H1 (cell line): ENCODE measurements at regions not wholly inside any gene's neighbourhood (a gene's known extent, or its start where the extent isn't known, plus 50 kb on each side); places are given as distances from the start of the nearest gene placed in this dataset.

Source experiments
- CTCF ChIA-PET: fragments of 300-600 bp; sonication (Branson Sonifier 250); formaldehyde crosslinking; loops from one replicate; lab custom pipeline; 2021; ENCODE audit not compliant: partially characterized antibody; lab: Charles Lee
- POLR2A ChIA-PET: fragments of 300-600 bp; sonication (Branson Sonifier 250); formaldehyde crosslinking; loops from one replicate; lab custom pipeline; 2021; ENCODE audit warnings: inconsistent platforms; ENCODE audit not compliant: partially characterized antibody; lab: Charles Lee
- DNase-seq, 2 experiments: peaks; one replicate each; pipeline versions ENCODE4 v3.0.0 to v3.0.0-alpha.2; 2010 to 2022; ENCODE audit warnings: low spot score in 2 of 2, low read depth in 1 of 2, mixed read lengths in 1 of 2
- FAIRE-seq: peaks from 2 replicates; lab custom pipeline; 2011; peaks lifted over from hg19 to GRCh38; lab: Jason Lieb, UNC
- H2AFZ ChIP-seq: 2 replicates; pipeline ENCODE4 v1.8.1; 2012; ENCODE audit warnings: low read length, inconsistent platforms
- H2AK5ac ChIP-seq: 2 replicates; pipeline ENCODE4 v1.6.1; 2013; ENCODE audit warnings: low read depth, low read length
- H2BK120ac ChIP-seq: replicated peaks from 2 replicates; pipeline ENCODE3; 2013; ENCODE audit warnings: low read depth, low read length, inconsistent platforms
- H2BK12ac ChIP-seq: 2 replicates; pipeline ENCODE4 v1.6.1; 2013; ENCODE audit warnings: low read depth, low read length
- H2BK15ac ChIP-seq: 2 replicates; pipeline ENCODE4 v1.6.1; 2013; ENCODE audit warnings: low read length
- H2BK20ac ChIP-seq: 2 replicates; pipeline ENCODE4 v1.6.1; 2013; ENCODE audit warnings: low read length
- H2BK5ac ChIP-seq: 2 replicates; pipeline ENCODE4 v1.6.1; 2013; ENCODE audit warnings: low read depth, low read length
- H3K14ac ChIP-seq: 2 replicates; pipeline ENCODE4 v1.6.1; 2013; ENCODE audit warnings: inconsistent platforms; ENCODE audit not compliant: insufficient read length
- H3K18ac ChIP-seq: 2 replicates; pipeline ENCODE4 v1.6.1; 2013; ENCODE audit warnings: low read length; ENCODE audit errors: extremely low read depth
- H3K23ac ChIP-seq: 2 replicates; pipeline ENCODE4 v1.6.1; 2013; ENCODE audit warnings: inconsistent platforms; ENCODE audit not compliant: insufficient read length
- H3K23me2 ChIP-seq: 2 replicates; pipeline ENCODE4 v1.6.1; 2013; ENCODE audit warnings: low read depth, low read length
- H3K27ac ChIP-seq: 2 replicates; pipeline ENCODE4 v1.6.1; 2011; ENCODE audit warnings: low read depth, low read length, inconsistent platforms
- H3K27me3 ChIP-seq, 4 experiments: replicated peaks in 1 of 4; 1 replicate in 1 of 4; 2 replicates in 3 of 4; pipeline versions ENCODE4 v1.6.1 to v1.8.1; 2011 to 2013; ENCODE audit warnings: low read length in 3 of 4, mild to moderate bottlenecking in 3 of 4, inconsistent platforms in 2 of 4, mixed read lengths in 2 of 4, moderate library complexity in 1 of 4; ENCODE audit not compliant: control insufficient read depth in 3 of 4, insufficient read depth in 3 of 4; ENCODE audit errors: extremely low read depth in 1 of 4
- H3K36me3 ChIP-seq, 4 experiments: 2 replicates each; pipeline versions ENCODE4 v1.6.1 to v1.8.1; 2011 to 2013; ENCODE audit warnings: mild to moderate bottlenecking in 4 of 4, low read length in 3 of 4, moderate library complexity in 2 of 4, control low read depth in 1 of 4, inconsistent platforms in 1 of 4; ENCODE audit not compliant: insufficient read depth in 4 of 4, control insufficient read depth in 2 of 4
- H3K4ac ChIP-seq: replicated peaks from 2 replicates; pipeline ENCODE3; 2013; ENCODE audit warnings: low read length, low read depth, mixed read lengths, inconsistent platforms; ENCODE audit not compliant: insufficient read length
- H3K4me1 ChIP-seq, 4 experiments: replicated peaks in 1 of 4; 1 replicate in 1 of 4; 2 replicates in 3 of 4; pipeline versions ENCODE4 v1.6.1 to v1.8.1; 2011 to 2013; ENCODE audit warnings: low read length in 3 of 4, inconsistent platforms in 2 of 4, mixed read lengths in 1 of 4; ENCODE audit not compliant: insufficient read depth in 4 of 4, control insufficient read depth in 3 of 4
- H3K4me2 ChIP-seq, 2 experiments: 2 replicates each; pipeline versions ENCODE4 v1.6.1 to v1.8.1; 2011 to 2013; ENCODE audit warnings: low read depth in 2 of 2, low read length in 2 of 2, control low read depth in 1 of 2, inconsistent platforms in 1 of 2, mild to moderate bottlenecking in 1 of 2; ENCODE audit not compliant: insufficient read depth in 1 of 2
- H3K4me3 ChIP-seq, 4 experiments: fragments of 200-600, 300-600 bp in 1 of 4; sonication (generic), shearing (Covaris generic), sonication (Bioruptor Twin) in 1 of 4; 2 replicates each; pipeline versions ENCODE4 v1.5.1 to v1.8.1; 2011 to 2016; ENCODE audit warnings: low read length in 4 of 4, low read depth in 3 of 4, control low read depth in 2 of 4, inconsistent platforms in 2 of 4, mild to moderate bottlenecking in 2 of 4, mixed read lengths in 1 of 4, moderate library complexity in 1 of 4; ENCODE audit not compliant: insufficient read depth in 2 of 4; ENCODE audit errors: extremely low read depth in 1 of 4
- H3K56ac ChIP-seq: replicated peaks from 2 replicates; pipeline ENCODE3; 2013; ENCODE audit warnings: low read depth, mild to moderate bottlenecking, mixed read lengths, low read length, inconsistent platforms; ENCODE audit not compliant: insufficient read length
- H3K79me1 ChIP-seq: 2 replicates; pipeline ENCODE4 v1.6.1; 2013; ENCODE audit warnings: low read depth, low read length, control low read depth
- H3K79me2 ChIP-seq, 2 experiments: 2 replicates each; pipeline versions ENCODE4 v1.6.1 to v1.8.1; 2012 to 2013; ENCODE audit warnings: low read length in 2 of 2, mild to moderate bottlenecking in 2 of 2, inconsistent platforms in 1 of 2; ENCODE audit not compliant: insufficient read depth in 2 of 2, control insufficient read depth in 1 of 2
- H3K9ac ChIP-seq, 4 experiments: replicated peaks in 1 of 4; 1 replicate in 1 of 4; 2 replicates in 3 of 4; pipeline versions ENCODE4 v1.6.1 to v1.8.1; 2011 to 2013; ENCODE audit warnings: low read depth in 3 of 4, low read length in 3 of 4, control low read depth in 2 of 4, mild to moderate bottlenecking in 2 of 4, moderate library complexity in 2 of 4, inconsistent platforms in 1 of 4; ENCODE audit errors: extremely low read depth in 1 of 4
- H3K9me3 ChIP-seq, 2 experiments: 2 replicates each; pipeline versions ENCODE4 v1.6.1 to v1.8.1; 2012 to 2013; ENCODE audit warnings: mild to moderate bottlenecking in 2 of 2, moderate library complexity in 2 of 2, control low read depth in 1 of 2, inconsistent platforms in 1 of 2, low read depth in 1 of 2, low read length in 1 of 2, mixed read lengths in 1 of 2; ENCODE audit not compliant: insufficient read depth in 2 of 2
- H4K20me1 ChIP-seq, 2 experiments: replicated peaks in 1 of 2; 2 replicates each; pipeline versions ENCODE3 to v1.8.1; 2011 to 2013; ENCODE audit warnings: inconsistent platforms in 2 of 2, low read length in 2 of 2, mild to moderate bottlenecking in 1 of 2; ENCODE audit not compliant: insufficient read depth in 2 of 2, control insufficient read depth in 1 of 2
- H4K5ac ChIP-seq: 2 replicates; pipeline ENCODE4 v1.6.1; 2013; ENCODE audit warnings: low read length, low read depth, mixed read lengths, inconsistent platforms; ENCODE audit not compliant: insufficient read length
- H4K8ac ChIP-seq: 2 replicates; pipeline ENCODE4 v1.8.0; 2013; ENCODE audit warnings: mild to moderate bottlenecking, moderate library complexity, low read length, inconsistent platforms; ENCODE audit not compliant: insufficient read depth; ENCODE audit errors: extremely low read depth
- H4K91ac ChIP-seq: replicated peaks from 2 replicates; pipeline ENCODE3; 2013; ENCODE audit warnings: low read length, mixed read lengths, inconsistent platforms; ENCODE audit not compliant: insufficient read length
- ASH2L ChIP-seq: fragments of 200-600, 300-600 bp; sonication (generic); IDR thresholded peaks from one replicate; pipeline ENCODE4 v1.7.1; 2017; ENCODE audit warnings: low read length
- BACH1 ChIP-seq: IDR thresholded peaks from 2 replicates; pipeline ENCODE4 v1.6.1; 2012; ENCODE audit warnings: low read length, improper control_type of control experiment
- EZH2 ChIP-seq: fragments of 200-600 bp; sonication (generic); IDR thresholded peaks from 2 replicates; pipeline ENCODE4 v1.7.1; 2012; ENCODE audit warnings: low read depth, mild to moderate bottlenecking, moderate library complexity, low read length, inconsistent platforms; ENCODE audit not compliant: severe bottlenecking
- HDAC2 ChIP-seq, 2 experiments: fragments of 300-600 bp in 1 of 2; sonication (generic) in 1 of 2; IDR thresholded peaks; 2 replicates each; pipeline ENCODE4 v1.6.1; 2011 to 2012; ENCODE audit warnings: low read depth in 2 of 2, low read length in 2 of 2, mild to moderate bottlenecking in 2 of 2, moderate library complexity in 2 of 2, borderline replicate concordance in 1 of 2, inconsistent platforms in 1 of 2
- KDM4A ChIP-seq: IDR thresholded peaks from one replicate; pipeline ENCODE4 v1.7.1; 2012; ENCODE audit warnings: low read depth, mild to moderate bottlenecking, moderate library complexity, low read length, inconsistent platforms; ENCODE audit not compliant: severe bottlenecking
- POU5F1 ChIP-seq: IDR thresholded peaks from 2 replicates; pipeline ENCODE4 v1.6.1; 2011; ENCODE audit warnings: low read depth, mild to moderate bottlenecking, low read length, moderate library complexity
- RAD21 ChIP-seq, 2 experiments: IDR thresholded peaks in 1 of 2; conservative IDR thresholded peaks in 1 of 2; 2 replicates each; pipeline ENCODE4 v1.6.1; 2011; ENCODE audit warnings: low read depth in 2 of 2, low read length in 2 of 2, improper control_type of control experiment in 1 of 2, inconsistent platforms in 1 of 2, mild to moderate bottlenecking in 1 of 2, moderate library complexity in 1 of 2
- RBBP5 ChIP-seq: IDR thresholded peaks from 2 replicates; pipeline ENCODE4 v1.7.1; 2012; ENCODE audit warnings: low read depth, mild to moderate bottlenecking, inconsistent platforms, low read length, moderate library complexity, borderline replicate concordance
- SIN3A ChIP-seq, 2 experiments: IDR thresholded peaks in 1 of 2; conservative IDR thresholded peaks in 1 of 2; 2 replicates each; pipeline ENCODE4 v1.6.1; 2011 to 2012; ENCODE audit warnings: low read length in 2 of 2, improper control_type of control experiment in 1 of 2, low read depth in 1 of 2, mild to moderate bottlenecking in 1 of 2
- SIRT6 ChIP-seq: IDR thresholded peaks from one replicate; pipeline ENCODE4 v1.7.1; 2012; ENCODE audit warnings: low read length, inconsistent platforms
- SIX5 ChIP-seq: IDR thresholded peaks from 2 replicates; pipeline ENCODE4 v1.6.1; 2011; ENCODE audit warnings: mild to moderate bottlenecking, low read depth, low read length
- SUZ12 ChIP-seq: fragments of 200-600 bp; sonication (generic); IDR thresholded peaks from 2 replicates; pipeline ENCODE4 v1.6.1; 2012; ENCODE audit warnings: mild to moderate bottlenecking, inconsistent platforms, low read length, moderate library complexity, mixed read lengths
- TAF7 ChIP-seq: optimal IDR thresholded peaks from 2 replicates; pipeline ENCODE3; 2011; ENCODE audit warnings: low read depth, mild to moderate bottlenecking, inconsistent platforms, low read length, moderate library complexity, borderline replicate concordance
- TEAD4 ChIP-seq: IDR thresholded peaks from 2 replicates; pipeline ENCODE4 v1.6.1; 2012; ENCODE audit warnings: low read depth, low read length, inconsistent platforms, mixed read lengths
- YY1 ChIP-seq: IDR thresholded peaks from 2 replicates; pipeline ENCODE4 v1.6.1; 2011; ENCODE audit warnings: low read depth, mild to moderate bottlenecking, low read length
- WGBS, 2 experiments: shearing (Covaris generic) in 1 of 2; methylation state at CpG; one replicate each; pipeline versions ENCODE4 v1.1.6 to v1.1.7; 2013 to 2015; ENCODE audit warnings: low lambda C conversion rate in 2 of 2, mixed read lengths in 2 of 2, inconsistent platforms in 1 of 2, low coverage in 1 of 2, missing lambda C conversion rate in 1 of 2; ENCODE audit not compliant: insufficient replicate concordance in 2 of 2, insufficient coverage in 1 of 2, insufficient read length in 1 of 2; ENCODE audit errors: extremely low coverage in 1 of 2, missing lambda C conversion rate in 1 of 2; 5-methylcytosine and 5-hydroxymethylcytosine counted together

- H3K9ac ChIP-seq: no peak overlapping the region
- H2BK12ac ChIP-seq: no peak overlapping the region
- H3K27me3 ChIP-seq: peaks cover 0 to 1% (median 0%) of the 10 kb centered on the region in 4 experiments; a peak in 1 of 7 replicates
- DNase-seq (no peak), FAIRE-seq (no peak)
- H4K8ac ChIP-seq: no peak overlapping the region
- no peaks in the 10 kb centered on the region for H3K79me1 ChIP-seq
- WGBS, 2 experiments: 92% methylated on average over 3 of the region's 3 CpGs; no CpG with 5 or more reads in 1 of the 2 experiments
- H3K23ac ChIP-seq: no peak overlapping the region
- H3K23me2 ChIP-seq: peaks cover 1% of the 10 kb centered on the region; the same call in 1 of the 2 replicates
- no peak overlapping the region for H2BK120ac ChIP-seq
- no peak overlapping the region for H3K4ac ChIP-seq
- no peak overlapping the region for H2AK5ac ChIP-seq
- no peak overlapping the region for H3K56ac ChIP-seq
- no peak overlapping the region for H3K4me3 ChIP-seq
- H3K9me3 ChIP-seq: no peaks in the 10 kb centered on the region
- H3K14ac ChIP-seq: no peak overlapping the region
- POLR2A ChIA-PET: no interaction called here
- H3K18ac ChIP-seq: no peak overlapping the region
- H4K91ac ChIP-seq: no peak overlapping the region
- no peak overlapping the region for H3K27ac ChIP-seq
- no peak overlapping the region for H2BK20ac ChIP-seq
- H4K5ac ChIP-seq: no peak overlapping the region
- H3K79me2 ChIP-seq: no peaks in the 10 kb centered on the region
- H3K4me2 ChIP-seq: no peak overlapping the region
- H2BK5ac ChIP-seq: no peak overlapping the region
- H2BK15ac ChIP-seq: no peak overlapping the region
- H2AFZ ChIP-seq: no peak overlapping the region; the same call in 1 of the 2 replicates
- no peaks in the 10 kb centered on the region for H4K20me1 ChIP-seq
- no peaks in the 10 kb centered on the region for H3K36me3 ChIP-seq
- CTCF ChIA-PET: no interaction called here
- H3K4me1 ChIP-seq: no peaks in the 10 kb centered on the region; a peak in 2 of 7 replicates
- no peak for TF ChIP-seq BACH1
- no peak for TF ChIP-seq RAD21 (IDR thresholded peaks at IDR 0.05 in 1 of 2, conservative IDR thresholded peaks at IDR 0.05 in 1 of 2; ENCODE audit: low read depth in 2 of 2, low read length in 2 of 2)
- TF ChIP-seq TEAD4: no peak
- no peak for TF ChIP-seq ASH2L
- TF ChIP-seq SUZ12: no peak
- TF ChIP-seq SIRT6: no peak
- no peak for TF ChIP-seq TAF7
- no peak for TF ChIP-seq EZH2
- no peak for TF ChIP-seq RBBP5
- no peak for TF ChIP-seq SIN3A (conservative IDR thresholded peaks at IDR 0.05 in 1 of 2, IDR thresholded peaks at IDR 0.05 in 1 of 2; ENCODE audit: low read depth in 1 of 2, low read length in 2 of 2)
- TF ChIP-seq POU5F1: no peak
- TF ChIP-seq KDM4A: no peak
- TF ChIP-seq SIX5: no peak
- no peak for TF ChIP-seq HDAC2 (IDR thresholded peaks at IDR 0.05; ENCODE audit: borderline replicate concordance in 1 of 2, low read depth in 2 of 2, low read length in 2 of 2)
- no peak for TF ChIP-seq YY1
Measured at GRCh38 chr4:89665662-89666061, 171.3 kb downstream of the SNCA start.
